Activated T-cell treated with anti-CD3 and anti-CD28 coated beads for 1 hour (primary cell): ENCODE measurements at regions not wholly inside any gene's neighbourhood (a gene's known extent, or its start where the extent isn't known, plus 50 kb on each side); places are given as distances from the start of the nearest gene placed in this dataset.
A peak's percentile ranks its signal among the peaks of the same experiment; 100 is the strongest.

ENCODE experiments used
- DNase-seq: peaks from one replicate; pipeline ENCODE4 v3.0.0-alpha.2; 2020; ENCODE audit warnings: low read depth

GRCh38 chr9:129326061-129327005 is 148.3 kb upstream of the IER5L start:
- DNase-seq, result no peak

GRCh38 chr9:129324808-129325502 is 146.9 kb upstream of the IER5L start:
- no peak for DNase-seq

- no peak for DNase-seq
Observed at GRCh38 chr9:129323999-129324553, 146.0 kb upstream of the IER5L start.

- DNase-seq, result no peak
Observed at GRCh38 chr9:129323376-129323998, 145.4 kb upstream of the IER5L start.

- DNase-seq, result no peak
Observed at GRCh38 chr9:129322641-129323375, 144.7 kb upstream of the IER5L start.

GRCh38 chr9:129322022-129322621 is 144.1 kb upstream of the IER5L start:
- no peak for DNase-seq

- DNase-seq, result no peak
Observed at GRCh38 chr9:129321286-129322021, 143.4 kb upstream of the IER5L start.

- peak; percentile 13 for DNase-seq
Observed at GRCh38 chr9:129320575-129321285, 142.7 kb upstream of the IER5L start.

- no peak for DNase-seq
Observed at GRCh38 chr9:129319938-129320481, 141.9 kb upstream of the IER5L start.

- no peak for DNase-seq
Observed at GRCh38 chr9:129319076-129319937, 141.2 kb upstream of the IER5L start.

GRCh38 chr9:129318121-129319075 is 140.3 kb upstream of the IER5L start:
- no peak for DNase-seq

GRCh38 chr9:129317179-129318011 is 139.3 kb upstream of the IER5L start:
- DNase-seq, result no peak

GRCh38 chr9:129316281-129317030 is 138.4 kb upstream of the IER5L start:
- no peak for DNase-seq

GRCh38 chr9:129313331-129313955 is 135.4 kb upstream of the IER5L start:
- no peak for DNase-seq
